ENCODE measurements at regions not wholly inside any gene's neighbourhood (a gene's known extent, or its start where the extent isn't known, plus 50 kb on each side); places are given as distances from the start of the nearest gene placed in this dataset.

GRCh38 chr16:55125818-55126385 lies 195.2 kb downstream of the IRX5 start:
- no peak for DNase-seq

- DNase-seq, result no peak
Measured at GRCh38 chr16:55126456-55126855, 195.8 kb downstream of the IRX5 start.

GRCh38 chr16:55130456-55130855 lies 193.5 kb upstream of the IRX6 start:
- DNase-seq, result no peak

GRCh38 chr16:55130911-55131310 lies 193.1 kb upstream of the IRX6 start:
- no peak for DNase-seq

GRCh38 chr16:55133654-55134053 lies 190.3 kb upstream of the IRX6 start:
- no peak for DNase-seq

- no peak for DNase-seq
Measured at GRCh38 chr16:55136356-55137150, 187.4 kb upstream of the IRX6 start.

- no peak for DNase-seq
Measured at GRCh38 chr16:55138298-55138697, 185.7 kb upstream of the IRX6 start.

- DNase-seq, result no peak
Measured at GRCh38 chr16:55142405-55142804, 181.6 kb upstream of the IRX6 start.

- no peak for DNase-seq
Measured at GRCh38 chr16:55144651-55145050, 179.4 kb upstream of the IRX6 start.

- no peak for DNase-seq
Measured at GRCh38 chr16:55145771-55146603, 178.0 kb upstream of the IRX6 start.

GRCh38 chr16:55146966-55147365 lies 177.0 kb upstream of the IRX6 start:
- peak; percentile 9 for DNase-seq

GRCh38 chr16:55147396-55147795 lies 176.6 kb upstream of the IRX6 start:
- no peak for DNase-seq

- DNase-seq, result no peak
Measured at GRCh38 chr16:55149622-55150021, 174.4 kb upstream of the IRX6 start.

GRCh38 chr16:55151561-55152305 lies 172.3 kb upstream of the IRX6 start:
- DNase-seq, result no peak

- no peak for DNase-seq
Measured at GRCh38 chr16:55152875-55153390, 171.1 kb upstream of the IRX6 start.

- no peak for DNase-seq
Measured at GRCh38 chr16:55154262-55154661, 169.7 kb upstream of the IRX6 start.

- DNase-seq, result no peak
Measured at GRCh38 chr16:55154956-55155355, 169.0 kb upstream of the IRX6 start.

- DNase-seq, result no peak
Measured at GRCh38 chr16:55155815-55156214, 168.2 kb upstream of the IRX6 start.

GRCh38 chr16:55169780-55170179 lies 154.2 kb upstream of the IRX6 start:
- no peak for DNase-seq

GRCh38 chr16:55171241-55171640 lies 152.8 kb upstream of the IRX6 start:
- no peak for DNase-seq

- no peak for DNase-seq
Measured at GRCh38 chr16:55175389-55175788, 148.6 kb upstream of the IRX6 start.

GRCh38 chr16:55176901-55177300 lies 147.1 kb upstream of the IRX6 start:
- no peak for DNase-seq

- DNase-seq, result peak; percentile 40
Measured at GRCh38 chr16:55179411-55179810, 144.6 kb upstream of the IRX6 start.

Data from retina (tissue), 1 donor.